Left renal pelvis (tissue), 4 donors: ENCODE measurements at regions not wholly inside any gene's neighbourhood (a gene's known extent, or its start where the extent isn't known, plus 50 kb on each side); places are given as distances from the start of the nearest gene placed in this dataset.

Source experiments
- DNase-seq, 4 donors: peaks; one replicate each; pipeline ENCODE4 v3.0.0-alpha.2; 2013; ENCODE audit warnings: low read depth in 4 of 4, low spot score in 3 of 4

- DNase-seq, result no peak
Observed at GRCh38 chr3:187821616-187822317, 76.5 kb upstream of the BCL6 start.

- no peak for DNase-seq
Observed at GRCh38 chr3:187822402-187822801, 77.1 kb upstream of the BCL6 start.

GRCh38 chr3:187823746-187824145 is 78.5 kb upstream of the BCL6 start:
- no peak for DNase-seq

- DNase-seq, result no peak
Observed at GRCh38 chr3:187827723-187828122, 82.5 kb upstream of the BCL6 start.

GRCh38 chr3:187828579-187829452 is 83.5 kb upstream of the BCL6 start:
- DNase-seq, result no peak

GRCh38 chr3:187830181-187830580 is 84.9 kb upstream of the BCL6 start:
- DNase-seq, result no peak

GRCh38 chr3:187831125-187832051 is 86.1 kb upstream of the BCL6 start:
- no peak for DNase-seq

GRCh38 chr3:187832202-187832601 is 86.9 kb upstream of the BCL6 start:
- no peak for DNase-seq

GRCh38 chr3:187833375-187833774 is 88.1 kb upstream of the BCL6 start:
- DNase-seq, result no peak

- no peak for DNase-seq
Observed at GRCh38 chr3:187833799-187834578, 88.7 kb upstream of the BCL6 start.

- no peak for DNase-seq
Observed at GRCh38 chr3:187836823-187837770, 91.8 kb upstream of the BCL6 start.

GRCh38 chr3:187838016-187838540 is 92.8 kb upstream of the BCL6 start:
- DNase-seq, result no peak

GRCh38 chr3:187839422-187839821 is 94.2 kb upstream of the BCL6 start:
- no peak for DNase-seq

GRCh38 chr3:187840856-187841255 is 95.6 kb upstream of the BCL6 start:
- no peak for DNase-seq

GRCh38 chr3:187841560-187841959 is 96.3 kb upstream of the BCL6 start:
- no peak for DNase-seq

- no peak for DNase-seq
Observed at GRCh38 chr3:187843654-187844053, 98.4 kb upstream of the BCL6 start.

- DNase-seq, result no peak
Observed at GRCh38 chr3:187844708-187845107, 99.4 kb upstream of the BCL6 start.

GRCh38 chr3:187845826-187846225 is 100.6 kb upstream of the BCL6 start:
- no peak for DNase-seq

- no peak for DNase-seq
Observed at GRCh38 chr3:187848401-187848800, 103.1 kb upstream of the BCL6 start.
